ENCODE measurements at regions not wholly inside any gene's neighbourhood (a gene's known extent, or its start where the extent isn't known, plus 50 kb on each side); places are given as distances from the start of the nearest gene placed in this dataset.
"Not testable (repeated sequence)": the region's sequence is repeated elsewhere in the genome, so short reads cannot be mapped to it uniquely, and the experiment has no call there.

GRCh38 chr15:53923741-53924140, 54.5 kb upstream of the UNC13C start:
- FAIRE-seq; DNase-seq (ENCODE audit: insufficient read length, low spot score): not testable (repeated sequence)

- FAIRE-seq (no peak), DNase-seq (ENCODE audit: insufficient read length, low spot score) (no peak)
- TF ChIP-seq POLR2A (IDR thresholded peaks at IDR 0.05; ENCODE audit: low read depth, low read length), result no peak
Observed at GRCh38 chr15:53918180-53919079, 59.8 kb upstream of the UNC13C start.

- DNase-seq (ENCODE audit: insufficient read length, low spot score) (no peak), FAIRE-seq (no peak)
- no peak for TF ChIP-seq POLR2A (IDR thresholded peaks at IDR 0.05; ENCODE audit: low read depth, low read length)
Observed at GRCh38 chr15:53917109-53917508, 61.1 kb upstream of the UNC13C start.

GRCh38 chr15:53911431-53911830, 66.8 kb upstream of the UNC13C start:
- no peak for DNase-seq (ENCODE audit: insufficient read length, low spot score)
- no peak for FAIRE-seq
- no peak for TF ChIP-seq POLR2A (IDR thresholded peaks at IDR 0.05; ENCODE audit: low read depth, low read length)

- no peak for TF ChIP-seq POLR2A (IDR thresholded peaks at IDR 0.05; ENCODE audit: low read depth, low read length)
- FAIRE-seq (no peak), DNase-seq (ENCODE audit: insufficient read length, low spot score) (no peak)
Observed at GRCh38 chr15:53910852-53911251, 67.4 kb upstream of the UNC13C start.

DNA sequence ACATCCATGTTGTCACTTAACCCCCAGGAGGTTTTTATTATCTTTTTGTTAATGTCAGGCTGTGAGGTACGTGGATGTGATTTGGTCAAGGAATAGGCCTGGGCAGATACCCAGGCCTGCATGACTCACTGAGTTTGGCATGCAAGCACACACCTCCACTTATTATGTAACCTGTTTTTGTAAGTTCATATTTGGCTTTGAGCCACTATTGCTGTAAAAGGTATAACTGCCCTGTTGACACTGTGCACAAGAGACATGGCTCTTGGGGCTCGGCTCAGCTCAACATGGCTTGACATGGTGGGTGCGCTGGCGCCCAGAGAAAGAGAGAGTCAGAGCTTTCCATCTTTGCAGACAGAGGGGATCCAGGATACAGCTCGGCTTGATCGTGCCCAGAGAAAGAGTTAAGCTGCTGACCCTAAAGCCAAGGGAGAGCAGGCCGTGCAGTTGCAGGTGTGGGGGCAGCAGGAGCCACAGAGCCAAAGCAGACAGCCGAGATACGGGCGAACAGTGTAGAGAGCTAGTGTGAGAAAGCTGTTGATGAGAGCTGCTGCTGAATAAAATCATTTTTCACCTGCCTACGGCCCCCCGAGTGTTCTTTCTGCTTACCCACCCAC, 67.9 kb upstream of the UNC13C start:
- DNase-seq (ENCODE audit: insufficient read length, low spot score) (no peak), FAIRE-seq (no peak)
- TF ChIP-seq POLR2A (IDR thresholded peaks at IDR 0.05; ENCODE audit: low read depth, low read length), result no peak

DNA sequence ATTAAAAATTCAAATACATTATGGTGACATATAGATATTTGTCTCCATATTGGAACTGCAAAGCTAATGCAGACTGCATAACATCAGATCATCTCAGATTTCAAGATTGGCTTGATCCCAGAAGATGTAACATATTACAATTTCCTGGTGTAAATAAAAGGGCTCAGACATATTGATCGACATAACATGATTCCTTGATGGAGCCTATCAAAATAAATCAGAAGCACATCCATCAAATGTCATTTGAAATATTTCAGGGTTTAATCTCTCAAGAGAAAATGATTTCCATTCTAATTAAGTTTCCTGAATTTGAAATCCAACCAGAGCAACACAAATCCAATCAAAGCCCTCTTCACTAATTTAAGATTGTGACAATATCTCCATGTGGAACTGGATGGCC, 75.1 kb upstream of the UNC13C start:
- FAIRE-seq (no peak), DNase-seq (ENCODE audit: insufficient read length, low spot score) (no peak)
- no peak for TF ChIP-seq POLR2A (IDR thresholded peaks at IDR 0.05; ENCODE audit: low read depth, low read length)

- DNase-seq (ENCODE audit: insufficient read length, low spot score); FAIRE-seq: not testable (repeated sequence)
Observed at GRCh38 chr15:53893468-53893867, 84.8 kb upstream of the UNC13C start.

- DNase-seq (ENCODE audit: insufficient read length, low spot score); FAIRE-seq: not testable (repeated sequence)
Observed at GRCh38 chr15:53891862-53892261, 86.4 kb upstream of the UNC13C start.

GRCh38 chr15:53884441-53884840, 93.8 kb upstream of the UNC13C start:
- DNase-seq (ENCODE audit: insufficient read length, low spot score) (no peak), FAIRE-seq (no peak)
- no peak for TF ChIP-seq POLR2A (IDR thresholded peaks at IDR 0.05; ENCODE audit: low read depth, low read length)

DNA sequence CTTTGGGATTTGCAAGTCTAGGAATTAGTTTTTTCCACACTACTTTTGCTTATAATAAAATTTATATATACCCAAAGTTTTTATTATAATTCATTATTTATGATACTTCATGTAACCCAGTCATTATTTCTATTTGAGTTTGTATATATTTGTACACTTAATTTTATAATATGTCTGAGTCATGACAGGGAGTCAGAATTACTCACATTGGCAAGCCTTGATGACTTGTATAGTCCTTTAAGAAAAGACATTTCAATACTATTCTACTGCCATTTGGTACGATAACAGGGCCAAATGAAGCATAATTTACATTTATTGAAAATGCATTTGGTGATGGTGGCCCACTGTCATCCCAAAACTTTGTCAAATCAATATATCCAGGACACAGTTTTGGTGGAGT, 95.9 kb upstream of the UNC13C start:
- TF ChIP-seq POLR2A (IDR thresholded peaks at IDR 0.05; ENCODE audit: low read depth, low read length), result no peak
- FAIRE-seq, result no peak
- no peak for DNase-seq (ENCODE audit: insufficient read length, low spot score)

DNA sequence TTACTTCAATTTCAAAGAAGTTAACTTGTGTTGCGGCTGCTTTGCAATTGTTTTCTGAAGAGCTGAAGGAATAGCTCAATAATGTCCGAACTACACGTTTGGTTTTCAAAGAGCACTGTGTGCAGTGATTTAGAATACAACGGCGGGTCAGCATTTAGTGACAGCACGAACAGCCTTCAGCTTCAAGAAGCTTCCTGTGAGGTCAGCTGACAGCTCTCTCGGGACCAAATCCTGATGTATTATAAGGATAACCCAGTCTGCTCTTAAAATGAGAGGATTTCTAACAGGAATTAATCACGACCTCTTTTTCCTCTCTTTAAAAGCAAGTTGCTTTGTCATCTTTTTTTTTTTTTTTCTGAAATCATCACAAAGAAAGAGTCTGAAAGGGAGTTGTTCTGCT, 97.9 kb upstream of the UNC13C start:
- no peak for FAIRE-seq
- DNase-seq (ENCODE audit: insufficient read length, low spot score), result no peak
- no peak for TF ChIP-seq POLR2A (IDR thresholded peaks at IDR 0.05; ENCODE audit: low read depth, low read length)

GRCh38 chr15:53875711-53876110, 102.5 kb upstream of the UNC13C start:
- DNase-seq (ENCODE audit: insufficient read length, low spot score) (no peak), FAIRE-seq (no peak)
- TF ChIP-seq POLR2A (IDR thresholded peaks at IDR 0.05; ENCODE audit: low read depth, low read length), result no peak

GRCh38 chr15:53875139-53875538, 103.1 kb upstream of the UNC13C start:
- DNase-seq (ENCODE audit: insufficient read length, low spot score) (no peak), FAIRE-seq (no peak)
- TF ChIP-seq POLR2A (IDR thresholded peaks at IDR 0.05; ENCODE audit: low read depth, low read length), result no peak

- DNase-seq (ENCODE audit: insufficient read length, low spot score), result no peak
Observed at GRCh38 chr15:53872410-53872809, 105.8 kb upstream of the UNC13C start.

More at GRCh38 chr15:53872410-53872809, 105.8 kb upstream of the UNC13C start:
- no peak for FAIRE-seq
- TF ChIP-seq POLR2A (IDR thresholded peaks at IDR 0.05; ENCODE audit: low read depth, low read length), result no peak

Measured in H54 (cell line).